SU-DHL-6 (cell line): ENCODE measurements at regions not wholly inside any gene's neighbourhood (a gene's known extent, or its start where the extent isn't known, plus 50 kb on each side); places are given as distances from the start of the nearest gene placed in this dataset.

Source experiments
- EZH2phosphoT487 ChIP-seq: fragments of 200-600 bp; sonication (generic), shearing (Covaris generic); conservative IDR thresholded peaks from 2 replicates; pipeline ENCODE4 v1.6.1; 2018; ENCODE audit warnings: mild to moderate bottlenecking, antibody characterized with exemption, low read length, moderate library complexity, mixed read lengths
- TF ChIP-seq, protein P1 (sequence below): fragments of 200-600 bp; sonication (generic); IDR thresholded peaks from one replicate; pipeline ENCODE4 v1.5.1; 2017; ENCODE audit warnings: antibody characterized with exemption, mild to moderate bottlenecking, low read length, moderate library complexity; ENCODE audit not compliant: insufficient read depth, poor library complexity, severe bottlenecking

DNA sequence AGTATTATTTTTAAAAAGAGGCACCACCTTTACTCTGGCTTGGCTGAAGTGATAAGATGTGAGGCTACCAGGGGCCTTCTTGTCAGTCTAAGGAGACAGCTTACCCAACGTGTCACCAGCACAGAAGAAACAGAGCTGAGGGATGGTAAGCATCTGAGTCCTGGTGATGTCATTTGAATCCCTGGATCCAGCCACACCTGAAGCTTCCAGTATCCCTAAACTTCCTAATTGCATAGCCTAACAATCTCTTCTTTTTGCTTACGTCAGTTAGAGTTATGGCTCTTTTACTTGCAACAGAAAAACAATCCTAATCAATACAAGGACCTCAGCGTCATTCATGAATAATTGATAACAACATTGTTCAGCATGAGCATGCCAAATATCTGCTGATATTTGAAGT is 436.6 kb downstream of the SHISA9 start:
- TF ChIP-seq, protein P1, sequence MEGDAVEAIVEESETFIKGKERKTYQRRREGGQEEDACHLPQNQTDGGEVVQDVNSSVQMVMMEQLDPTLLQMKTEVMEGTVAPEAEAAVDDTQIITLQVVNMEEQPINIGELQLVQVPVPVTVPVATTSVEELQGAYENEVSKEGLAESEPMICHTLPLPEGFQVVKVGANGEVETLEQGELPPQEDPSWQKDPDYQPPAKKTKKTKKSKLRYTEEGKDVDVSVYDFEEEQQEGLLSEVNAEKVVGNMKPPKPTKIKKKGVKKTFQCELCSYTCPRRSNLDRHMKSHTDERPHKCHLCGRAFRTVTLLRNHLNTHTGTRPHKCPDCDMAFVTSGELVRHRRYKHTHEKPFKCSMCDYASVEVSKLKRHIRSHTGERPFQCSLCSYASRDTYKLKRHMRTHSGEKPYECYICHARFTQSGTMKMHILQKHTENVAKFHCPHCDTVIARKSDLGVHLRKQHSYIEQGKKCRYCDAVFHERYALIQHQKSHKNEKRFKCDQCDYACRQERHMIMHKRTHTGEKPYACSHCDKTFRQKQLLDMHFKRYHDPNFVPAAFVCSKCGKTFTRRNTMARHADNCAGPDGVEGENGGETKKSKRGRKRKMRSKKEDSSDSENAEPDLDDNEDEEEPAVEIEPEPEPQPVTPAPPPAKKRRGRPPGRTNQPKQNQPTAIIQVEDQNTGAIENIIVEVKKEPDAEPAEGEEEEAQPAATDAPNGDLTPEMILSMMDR: no peak
- TF ChIP-seq EZH2phosphoT487: no peak
